ENCODE measurements at regions not wholly inside any gene's neighbourhood (a gene's known extent, or its start where the extent isn't known, plus 50 kb on each side); places are given as distances from the start of the nearest gene placed in this dataset.
A peak's percentile ranks its signal among the peaks of the same experiment; 100 is the strongest.
"Not testable (repeated sequence)": the region's sequence is repeated elsewhere in the genome, so short reads cannot be mapped to it uniquely, and the experiment has no call there.

DNA sequence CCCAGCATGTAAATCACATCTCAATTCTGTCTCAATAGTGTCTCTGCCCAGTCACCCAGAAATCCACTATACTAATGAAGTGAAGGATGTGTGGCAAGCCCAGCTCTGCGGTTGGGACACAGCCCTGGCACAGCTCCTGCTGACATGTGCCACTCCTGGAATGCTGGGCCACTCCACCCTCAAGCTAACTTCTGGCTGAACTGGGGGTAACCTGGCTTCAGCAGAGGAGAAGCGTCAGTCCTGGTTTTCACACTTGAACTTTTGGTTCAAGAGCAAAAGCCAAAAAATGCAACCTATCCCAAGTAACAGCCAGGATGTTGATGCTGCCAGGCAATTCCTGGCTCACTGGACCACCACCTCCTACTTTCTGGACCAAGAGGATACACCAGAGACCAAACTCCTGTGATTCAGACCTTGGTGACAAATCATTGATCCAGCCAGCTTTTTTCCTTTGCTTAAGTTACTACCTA lies 86.4 kb downstream of the ARRDC3 start:
- H3K27me3 Mint-ChIP-seq, result no peaks in the 10 kb centered on the region
- H3K4me1 Mint-ChIP-seq, result peaks cover 0 to 2% (median 0%) of the 10 kb centered on the region in 3 donors
- no peak overlapping the region for H3K4me3 Mint-ChIP-seq
- H3K9me3 Mint-ChIP-seq, result peaks cover 0 to 2% (median 1%) of the 10 kb centered on the region in 3 donors
- no peak overlapping the region for H3K27ac Mint-ChIP-seq
- peaks cover 3% of the 10 kb centered on the region for H3K36me3 Mint-ChIP-seq

DNA sequence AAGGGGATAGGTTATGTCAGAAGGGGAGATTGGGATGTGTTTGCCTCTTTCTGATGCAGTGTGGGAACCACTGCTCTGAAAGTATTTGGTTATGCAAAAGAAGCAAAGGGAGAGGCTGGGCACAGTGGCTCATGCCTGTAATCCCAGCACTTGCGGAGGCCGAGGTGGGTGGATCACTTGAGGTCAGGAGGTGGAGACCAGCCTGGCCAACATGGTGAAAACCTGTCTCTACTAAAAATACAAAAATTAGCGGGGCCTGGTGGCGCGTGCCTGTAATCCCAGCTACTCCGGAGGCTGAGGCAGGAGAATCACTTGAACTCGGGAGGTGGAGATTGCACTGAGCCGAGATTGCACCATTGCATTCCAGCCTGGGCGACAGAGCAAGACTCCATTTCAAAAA lies 87.0 kb downstream of the ARRDC3 start:
- not testable (repeated sequence) for H3K36me3 Mint-ChIP-seq, H3K9me3 Mint-ChIP-seq, H3K27me3 Mint-ChIP-seq, H3K27ac Mint-ChIP-seq, H3K4me3 Mint-ChIP-seq, H3K4me1 Mint-ChIP-seq

DNA sequence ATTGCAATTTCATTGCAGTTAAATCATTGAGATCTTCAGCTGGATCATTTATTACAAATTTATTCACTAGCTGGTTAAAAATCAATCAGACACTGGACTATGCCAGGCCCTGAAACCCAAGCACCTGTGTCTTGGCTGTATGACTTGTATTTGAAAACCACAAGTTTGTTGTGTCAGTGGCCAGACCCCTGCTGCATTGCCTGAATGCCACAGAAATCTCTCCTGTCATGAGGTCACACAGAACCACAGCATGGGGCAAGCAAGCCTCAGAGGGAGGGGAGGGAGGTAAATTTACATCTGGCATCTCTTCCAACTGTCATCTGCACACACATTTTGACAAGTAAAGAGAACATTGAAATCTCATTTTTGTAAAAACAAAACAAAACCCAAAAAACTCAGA lies 90.0 kb downstream of the ARRDC3 start:
- Mint-ChIP-seq H3K9me3 (peaks cover 0 to 2% (median 1%) of the 10 kb centered on the region in 3 donors), H3K4me3 (no peak overlapping the region), H3K27ac (no peak overlapping the region), H3K4me1 (peaks cover 0 to 2% (median 0%) of the 10 kb centered on the region in 3 donors), H3K36me3 (no peaks in the 10 kb centered on the region), H3K27me3 (no peaks in the 10 kb centered on the region)

DNA sequence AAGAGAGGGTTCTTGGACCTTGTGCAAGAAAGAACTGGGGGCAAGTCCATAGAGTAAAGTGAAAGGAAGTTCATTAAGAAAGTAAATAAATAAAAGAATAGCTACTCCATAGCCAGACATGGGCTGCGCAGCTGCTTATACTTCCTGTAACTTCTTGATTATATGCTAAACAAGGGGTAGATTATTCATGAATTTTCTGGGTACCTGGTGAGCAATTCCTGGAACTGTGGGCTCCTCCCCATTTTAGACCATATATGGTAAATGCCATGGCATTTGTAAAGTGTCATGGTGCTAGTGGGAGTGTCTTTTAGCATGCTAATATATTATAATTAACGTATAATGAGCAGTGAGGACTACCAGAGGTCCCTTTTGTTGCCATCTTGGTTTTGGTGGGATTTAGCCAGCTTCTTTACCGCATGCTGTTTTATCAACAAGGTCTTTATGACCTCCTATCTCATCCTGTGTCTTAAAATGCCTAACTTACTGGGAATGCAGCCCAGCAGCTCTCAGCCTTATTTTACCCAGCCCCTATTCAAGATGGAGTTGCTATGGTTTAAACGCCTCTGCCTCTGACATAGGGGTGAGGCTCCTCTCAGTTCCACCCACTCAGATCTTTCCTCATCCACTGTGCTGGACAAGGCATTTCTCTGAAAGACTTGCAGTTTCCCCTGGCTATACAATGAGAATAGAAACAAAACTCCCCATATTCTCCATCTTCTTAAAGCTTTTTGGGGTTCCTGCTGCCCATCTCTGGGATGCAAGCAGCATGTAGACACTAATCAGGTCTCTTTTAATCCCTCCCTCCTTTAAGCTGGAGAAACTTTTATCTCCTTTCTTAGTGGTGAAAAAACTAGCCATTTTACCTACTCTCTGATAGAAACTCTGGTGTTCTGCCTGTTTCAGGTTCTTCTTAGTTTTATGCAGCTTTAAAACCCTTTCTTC lies 91.2 kb downstream of the ARRDC3 start:
- peaks cover 0 to 2% (median 0%) of the 10 kb centered on the region in 3 donors for H3K4me1 Mint-ChIP-seq
- no peak overlapping the region for H3K4me3 Mint-ChIP-seq
- H3K27ac Mint-ChIP-seq, result no peak overlapping the region
- no peaks in the 10 kb centered on the region for H3K36me3 Mint-ChIP-seq
- H3K27me3 Mint-ChIP-seq, result no peaks in the 10 kb centered on the region
- peaks cover 0 to 2% (median 1%) of the 10 kb centered on the region in 3 donors for H3K9me3 Mint-ChIP-seq

DNA sequence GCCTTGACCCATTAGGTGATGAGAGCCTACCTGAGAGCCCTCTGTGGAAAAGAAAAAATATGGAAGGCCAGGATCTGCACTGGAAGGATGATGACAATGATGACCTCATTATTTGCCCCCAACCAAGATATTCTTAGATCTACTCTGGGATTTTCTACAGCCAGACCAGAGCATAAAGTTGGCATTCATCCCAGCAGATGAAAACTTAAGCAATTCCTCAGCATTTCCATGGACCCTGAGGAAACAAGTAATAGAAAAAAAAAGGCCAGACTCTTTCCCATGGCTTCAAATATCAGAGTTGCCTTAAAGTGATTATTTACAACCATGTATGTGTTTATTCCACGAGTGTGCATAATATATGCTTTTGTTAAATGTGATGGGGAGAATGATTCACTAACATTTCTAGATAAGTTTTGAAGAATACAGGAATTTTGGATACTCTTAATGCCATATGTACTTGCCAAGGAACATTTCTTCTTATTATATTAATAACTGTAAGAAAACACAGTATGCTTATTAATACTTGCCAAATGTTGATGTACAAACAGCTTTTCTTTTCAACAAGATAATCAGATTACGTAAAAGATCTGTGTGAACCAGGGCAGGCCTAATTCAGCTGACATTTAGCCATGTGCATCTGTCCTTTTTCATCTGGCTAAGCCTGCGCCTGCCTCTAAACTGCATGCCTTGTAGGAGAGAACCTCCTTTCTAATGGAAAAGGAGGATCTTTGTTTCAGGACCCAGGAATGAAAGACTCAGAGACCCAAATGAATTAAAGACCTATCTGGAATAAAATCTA lies 94.8 kb downstream of the ARRDC3 start:
- Mint-ChIP-seq H3K27ac (no peak overlapping the region), H3K27me3 (no peaks in the 10 kb centered on the region), H3K4me1 (peaks cover 0 to 2% (median 0%) of the 10 kb centered on the region in 3 donors), H3K4me3 (no peak overlapping the region), H3K36me3 (no peaks in the 10 kb centered on the region), H3K9me3 (peaks cover 0 to 8% (median 1%) of the 10 kb centered on the region in 3 donors)

DNA sequence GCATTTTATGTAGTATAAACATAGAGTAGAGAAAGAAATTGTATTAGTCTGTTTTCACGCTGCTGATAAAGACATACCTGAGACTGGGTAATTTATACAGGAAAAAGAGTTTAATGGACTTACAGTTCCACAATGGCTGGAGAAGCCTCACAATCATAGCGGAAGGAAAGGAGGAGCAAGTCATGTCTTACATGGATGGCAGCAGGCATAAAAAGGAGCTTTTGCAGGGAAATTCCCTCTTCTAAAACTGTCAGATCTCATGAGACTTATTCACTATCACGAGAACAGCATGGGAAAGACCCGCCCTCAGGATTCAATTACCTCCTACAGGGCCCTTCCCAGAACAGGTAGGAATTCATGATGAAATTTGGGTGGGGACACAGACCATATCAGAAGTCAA lies 98.1 kb downstream of the ARRDC3 start:
- not testable (repeated sequence) for H3K4me1 Mint-ChIP-seq

DNA sequence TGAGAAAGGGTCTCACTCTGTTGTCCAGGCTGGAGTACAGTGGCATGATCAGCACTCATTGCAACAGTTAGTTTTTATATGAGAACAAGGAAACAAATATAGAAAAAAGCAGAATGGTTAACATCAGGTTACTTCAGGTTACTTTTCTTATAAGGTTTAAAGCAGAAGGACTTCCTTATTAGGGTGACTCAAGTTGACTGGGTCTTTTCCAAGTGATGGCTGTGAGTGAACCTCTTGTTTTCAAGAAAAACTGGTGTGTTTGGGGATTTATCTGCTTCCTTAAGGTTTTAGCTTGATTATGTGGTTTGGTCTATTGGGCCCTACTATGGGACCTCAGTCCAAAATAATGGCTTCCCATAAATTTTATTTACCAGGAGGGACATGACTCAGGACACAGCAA lies 99.2 kb downstream of the ARRDC3 start:
- Mint-ChIP-seq H3K27me3 (peaks cover 9% of the 10 kb centered on the region), H3K36me3 (no peaks in the 10 kb centered on the region), H3K27ac (no peak overlapping the region), H3K4me1 (peaks cover 11 to 17% (median 12%) of the 10 kb centered on the region in 3 donors), H3K9me3 (peaks cover 0 to 8% (median 1%) of the 10 kb centered on the region in 3 donors), H3K4me3 (no peak overlapping the region)

More for the DNA sequence above, 98.1 kb downstream of the ARRDC3 start:
- H3K27me3 Mint-ChIP-seq, H3K4me3 Mint-ChIP-seq, H3K27ac Mint-ChIP-seq, H3K36me3 Mint-ChIP-seq, H3K9me3 Mint-ChIP-seq: not testable (repeated sequence)

DNA sequence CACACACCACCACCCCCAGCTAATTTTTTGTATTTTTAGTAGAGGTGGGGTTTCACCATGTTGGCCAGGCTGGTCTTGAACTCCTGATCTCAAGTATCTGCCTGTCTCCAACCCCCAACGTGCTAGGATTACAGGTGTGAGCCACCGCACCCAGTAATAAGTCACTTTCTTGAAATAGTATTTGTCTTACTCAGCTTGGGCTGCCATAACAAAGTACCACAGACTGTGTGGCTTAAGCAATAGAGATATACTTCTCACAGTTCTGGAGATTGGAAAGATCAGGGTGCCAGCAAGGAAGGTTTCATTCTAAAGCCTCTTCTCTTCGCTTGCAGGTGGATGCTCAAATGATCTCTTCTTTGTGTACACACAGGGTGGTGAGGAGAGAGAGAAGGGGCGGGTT lies 99.8 kb downstream of the ARRDC3 start:
- H3K4me1 Mint-ChIP-seq, result peaks cover 11 to 17% (median 12%) of the 10 kb centered on the region in 3 donors
- H3K4me3 Mint-ChIP-seq, result no peak overlapping the region
- H3K27ac Mint-ChIP-seq, result no peak overlapping the region

DNA sequence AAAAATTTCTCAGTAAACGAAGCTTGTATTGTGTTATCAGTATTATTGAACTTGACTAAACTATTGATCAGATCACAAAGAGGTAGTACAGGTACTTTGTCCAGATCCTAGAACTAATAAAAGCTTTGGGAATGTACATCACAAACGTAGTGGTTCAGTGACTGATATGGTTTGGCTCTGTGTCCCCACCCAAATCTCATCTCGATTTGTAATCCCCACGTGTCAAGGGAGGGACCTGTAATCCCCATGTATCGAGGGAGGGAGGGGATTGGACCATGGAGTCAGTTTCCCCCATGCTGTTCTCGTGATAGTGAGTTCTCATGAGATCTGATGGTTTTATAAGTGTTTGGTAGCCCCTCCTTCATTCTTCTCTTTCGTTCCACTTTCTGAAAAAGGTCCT lies 100.9 kb downstream of the ARRDC3 start:
- H3K36me3 Mint-ChIP-seq, result no peaks in the 10 kb centered on the region
- H3K27ac Mint-ChIP-seq, result no peak overlapping the region
- H3K4me3 Mint-ChIP-seq, result no peak overlapping the region

More for the DNA sequence above, 99.8 kb downstream of the ARRDC3 start:
- Mint-ChIP-seq H3K36me3 (no peaks in the 10 kb centered on the region), H3K9me3 (peaks cover 0 to 8% (median 1%) of the 10 kb centered on the region in 3 donors), H3K27me3 (peaks cover 9% of the 10 kb centered on the region)

DNA sequence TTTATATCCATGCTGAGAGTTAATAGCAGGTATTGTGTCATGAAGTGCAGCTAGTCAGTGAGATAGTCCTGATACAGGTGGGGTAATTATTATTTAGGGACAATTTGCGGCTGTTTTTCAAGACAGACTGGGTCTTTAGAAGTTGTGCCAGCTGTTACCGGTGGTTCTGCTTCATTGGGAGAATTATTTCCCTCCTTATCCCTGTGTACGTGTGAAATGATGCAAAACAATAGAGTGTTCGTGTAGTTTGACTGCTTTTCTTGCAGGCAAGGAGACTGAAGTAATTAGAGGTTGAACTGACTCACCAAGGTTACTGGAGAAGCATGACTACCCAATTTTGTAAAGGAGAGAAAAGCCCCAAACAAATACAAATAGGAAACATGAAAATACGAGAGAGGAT lies 101.7 kb downstream of the ARRDC3 start:
- H3K36me3 Mint-ChIP-seq, result no peaks in the 10 kb centered on the region

More for the DNA sequence above, 100.9 kb downstream of the ARRDC3 start:
- Mint-ChIP-seq H3K9me3 (peaks cover 0 to 8% (median 1%) of the 10 kb centered on the region in 3 donors), H3K27me3 (peaks cover 9% of the 10 kb centered on the region), H3K4me1 (peaks cover 11 to 17% (median 12%) of the 10 kb centered on the region in 3 donors)

DNA sequence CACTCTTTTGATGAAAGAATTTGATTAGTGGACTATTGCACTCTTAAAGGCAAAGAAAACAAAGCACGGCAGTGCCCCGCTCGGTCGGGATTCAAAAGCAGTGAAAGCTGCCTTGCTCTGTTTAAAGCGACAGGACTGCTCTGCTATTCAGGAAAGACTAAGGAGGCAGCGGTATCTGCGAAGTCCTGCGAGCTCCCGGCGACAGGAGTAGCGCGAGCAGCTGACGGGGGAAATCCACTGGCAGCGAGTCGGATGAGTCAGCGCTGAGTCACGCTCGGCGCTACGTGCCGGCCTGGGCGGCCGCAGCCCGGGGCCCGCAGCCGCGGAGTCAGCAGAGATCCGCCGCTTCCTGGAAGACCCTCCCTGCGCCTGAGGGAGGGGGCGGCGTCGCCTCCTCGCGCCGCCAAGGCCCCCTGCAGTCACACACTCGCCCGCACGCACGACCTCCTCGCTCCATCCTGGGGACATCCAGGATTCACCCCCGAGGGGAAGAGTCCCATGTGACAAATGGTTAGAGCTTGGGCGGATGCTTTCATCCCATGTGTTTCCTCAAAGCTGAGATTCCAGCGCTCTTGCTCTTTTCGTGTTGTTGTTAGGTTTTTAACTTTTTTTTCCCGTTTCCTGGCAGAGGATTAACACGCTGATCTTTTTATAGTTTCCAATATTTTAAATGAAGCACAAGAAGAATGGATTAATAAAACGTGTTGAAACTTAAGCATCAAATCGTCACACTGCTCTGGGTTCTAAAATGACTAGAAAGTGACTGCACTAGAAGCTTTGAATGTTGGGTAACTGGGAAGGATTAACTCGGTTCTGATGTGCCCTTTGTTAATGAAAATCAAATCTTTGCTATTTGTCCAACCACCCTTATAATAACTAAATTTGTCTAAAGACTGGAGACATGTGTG lies 102.5 kb downstream of the ARRDC3 start:
- peaks cover 0 to 8% (median 1%) of the 10 kb centered on the region in 3 donors for H3K9me3 Mint-ChIP-seq
- H3K4me1 Mint-ChIP-seq, result peaks cover 11 to 17% (median 12%) of the 10 kb centered on the region in 3 donors
- H3K27me3 Mint-ChIP-seq, result peaks cover 9% of the 10 kb centered on the region
- H3K27ac Mint-ChIP-seq, result peak overlapping the region; percentile 44 to 88 (median 48)
- H3K4me3 Mint-ChIP-seq, result peak overlapping the region; percentile 80 to 95 (median 87)
- H3K36me3 Mint-ChIP-seq, result no peaks in the 10 kb centered on the region

More for the DNA sequence above, 101.7 kb downstream of the ARRDC3 start:
- H3K9me3 Mint-ChIP-seq, result peaks cover 0 to 8% (median 1%) of the 10 kb centered on the region in 3 donors
- peaks cover 11 to 17% (median 12%) of the 10 kb centered on the region in 3 donors for H3K4me1 Mint-ChIP-seq
- peaks cover 9% of the 10 kb centered on the region for H3K27me3 Mint-ChIP-seq
- peak overlapping the region; percentile 80 to 95 (median 87) for H3K4me3 Mint-ChIP-seq
- H3K27ac Mint-ChIP-seq, result peak overlapping the region in 1 of 3 donors; percentile 2

DNA sequence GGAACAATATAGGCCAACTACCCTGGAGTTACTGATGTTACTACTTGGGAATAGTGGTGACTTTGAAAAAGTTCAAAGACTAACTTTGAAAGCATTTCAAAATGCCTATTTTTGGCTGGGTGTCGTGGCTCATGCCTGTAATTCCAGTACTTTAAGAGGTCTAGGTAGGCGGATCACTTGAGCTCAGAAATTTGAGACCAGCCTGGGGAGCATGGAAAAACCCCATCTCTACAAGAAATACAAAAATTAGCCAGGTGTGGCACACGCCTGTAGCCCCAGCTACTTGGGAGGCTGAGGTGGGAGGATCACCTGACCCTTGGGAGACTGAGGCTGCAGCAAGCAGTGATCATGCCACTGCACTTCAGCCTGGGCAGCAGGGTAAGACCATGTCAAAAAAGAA lies 105.3 kb downstream of the ARRDC3 start:
- H3K9me3 Mint-ChIP-seq, result peaks cover 0 to 1% (median 0%) of the 10 kb centered on the region in 3 donors
- no peaks in the 10 kb centered on the region for H3K36me3 Mint-ChIP-seq
- H3K4me3 Mint-ChIP-seq, result peak overlapping the region in 1 of 4 donors; percentile 53
- peaks cover 10% of the 10 kb centered on the region for H3K27me3 Mint-ChIP-seq
- peaks cover 11 to 15% (median 12%) of the 10 kb centered on the region in 3 donors for H3K4me1 Mint-ChIP-seq
- H3K27ac Mint-ChIP-seq, result no peak overlapping the region

DNA sequence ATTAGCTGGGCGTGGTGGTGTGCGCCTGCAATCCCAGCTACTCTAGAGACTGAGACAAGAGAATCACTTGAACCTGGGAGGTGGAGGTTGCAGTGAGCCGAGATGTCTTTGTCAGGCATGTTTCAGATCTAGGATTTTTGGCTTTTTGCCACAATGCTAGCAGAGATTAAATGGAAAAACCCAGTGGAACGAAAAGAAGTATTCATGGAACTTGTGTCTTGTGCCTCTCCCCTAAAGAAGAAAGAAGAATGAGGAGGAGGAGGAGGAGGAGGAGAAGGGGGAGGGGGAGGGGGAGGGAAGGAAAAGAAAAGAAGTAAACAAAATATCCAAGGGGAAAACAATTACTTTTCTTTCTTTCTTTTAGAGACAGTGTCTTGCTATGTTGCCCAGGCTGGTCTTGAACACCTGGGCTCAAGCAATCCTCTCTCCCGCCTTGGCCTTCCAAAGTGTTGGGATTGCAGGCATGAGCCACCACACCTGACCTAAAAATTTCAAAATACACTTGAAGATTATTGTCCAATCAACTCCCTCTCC lies 106.0 kb downstream of the ARRDC3 start:
- Mint-ChIP-seq H3K9me3 (peaks cover 0 to 1% (median 0%) of the 10 kb centered on the region in 3 donors), H3K27me3 (peaks cover 10% of the 10 kb centered on the region), H3K4me1 (peaks cover 11 to 15% (median 12%) of the 10 kb centered on the region in 3 donors), H3K4me3 (no peak overlapping the region), H3K36me3 (no peaks in the 10 kb centered on the region), H3K27ac (peak overlapping the region in 1 of 3 donors; percentile 57)

DNA sequence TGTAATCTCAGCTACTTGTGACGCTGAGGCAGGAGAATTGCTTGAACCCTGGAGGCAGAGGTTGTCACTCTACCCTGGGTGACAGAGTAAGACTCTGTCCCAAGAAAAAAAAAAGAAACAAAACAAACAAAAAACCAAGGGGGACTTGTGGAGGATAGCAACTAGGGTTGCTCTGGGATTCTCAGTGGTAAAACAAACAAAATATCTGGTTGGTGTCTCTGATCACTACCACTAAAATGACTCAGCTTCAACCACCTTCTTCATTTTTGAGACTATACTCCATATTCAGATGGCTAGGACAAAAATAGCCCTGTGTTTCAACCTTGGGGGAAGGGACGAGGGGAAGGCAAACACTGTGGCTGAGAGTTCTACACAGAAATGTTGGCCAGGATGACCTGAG lies 110.3 kb downstream of the ARRDC3 start:
- Mint-ChIP-seq H3K9me3 (peaks cover 0 to 1% (median 0%) of the 10 kb centered on the region in 3 donors), H3K36me3 (no peaks in the 10 kb centered on the region), H3K27ac (no peak overlapping the region), H3K27me3 (peaks cover 2% of the 10 kb centered on the region), H3K4me3 (no peak overlapping the region), H3K4me1 (no peaks in the 10 kb centered on the region)

Data from IgD-negative memory B cell (primary cell).